ENCODE measurements at regions not wholly inside any gene's neighbourhood (a gene's known extent, or its start where the extent isn't known, plus 50 kb on each side); places are given as distances from the start of the nearest gene placed in this dataset.

DNA sequence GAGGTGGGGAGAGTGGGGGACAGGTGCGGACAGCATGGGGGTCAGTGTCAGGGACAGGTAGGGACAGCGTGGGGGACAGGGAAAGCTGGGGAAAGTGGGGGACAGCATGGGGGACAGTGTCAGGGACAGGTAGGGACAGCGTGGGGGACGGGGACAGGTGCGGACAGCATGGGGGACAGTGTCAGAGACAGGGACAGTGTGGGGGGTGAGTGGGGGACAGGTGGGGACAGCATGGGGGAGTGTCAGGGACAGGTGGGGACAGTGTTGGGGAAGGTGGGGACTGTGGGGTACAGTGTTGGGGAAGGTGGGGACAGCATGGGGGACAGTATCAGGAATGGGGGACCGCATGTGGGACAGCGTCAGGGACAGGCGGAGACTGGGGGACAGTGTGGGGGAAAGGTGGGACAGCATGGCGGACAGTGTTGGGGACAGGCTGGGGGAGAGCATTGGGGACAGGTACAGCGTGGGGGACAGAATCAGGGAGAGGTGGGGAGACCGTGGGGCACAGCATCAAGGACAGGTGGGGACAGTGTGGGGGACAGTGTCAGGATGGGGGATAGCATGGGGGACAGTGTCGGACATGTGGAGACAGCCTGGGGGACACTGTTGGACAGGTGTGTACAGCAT is 96.1 kb downstream of the TMEM121 start:
- Histone ChIP-seq H3K36me3 (ENCODE audit: control insufficient read depth in 2 of 4, insufficient read depth in 4 of 4, low read length in 3 of 4) (no peaks in the 10 kb centered on the region; a peak in 1 of 8 replicates), H4K8ac (ENCODE audit: extremely low read depth, insufficient read depth, low read length) (no peak overlapping the region), H2BK12ac (ENCODE audit: low read depth, low read length) (no peak overlapping the region), H3K56ac (replicated peaks; ENCODE audit: insufficient read length, low read depth, low read length) (no peak overlapping the region), H3K27me3 (replicated peaks in 1 of 4; ENCODE audit: control insufficient read depth in 3 of 4, extremely low read depth in 1 of 4, insufficient read depth in 3 of 4, low read length in 3 of 4) (no peaks in the 10 kb centered on the region), H2BK15ac (ENCODE audit: low read length) (no peak overlapping the region), H2BK5ac (ENCODE audit: low read depth, low read length) (no peak overlapping the region), H3K18ac (ENCODE audit: extremely low read depth, low read length) (no peak overlapping the region), H3K9me3 (ENCODE audit: insufficient read depth in 2 of 2, low read depth in 1 of 2, low read length in 1 of 2) (peaks cover 16 to 71% of the 10 kb centered on the region in 2 experiments), H2BK20ac (ENCODE audit: low read length) (no peak overlapping the region), H3K14ac (ENCODE audit: insufficient read length) (no peak overlapping the region), H2BK120ac (replicated peaks; ENCODE audit: low read depth, low read length) (no peak overlapping the region), H2AK5ac (ENCODE audit: low read depth, low read length) (no peak overlapping the region), H3K79me2 (ENCODE audit: control insufficient read depth in 1 of 2, insufficient read depth in 2 of 2, low read length in 2 of 2) (no peaks in the 10 kb centered on the region), H2AFZ (ENCODE audit: low read length) (no peak overlapping the region), H3K4ac (replicated peaks; ENCODE audit: insufficient read length, low read depth, low read length) (no peak overlapping the region), H4K5ac (ENCODE audit: insufficient read length, low read depth, low read length) (no peak overlapping the region), H3K9ac (replicated peaks in 1 of 4; ENCODE audit: extremely low read depth in 1 of 4, low read depth in 3 of 4, low read length in 3 of 4) (no peak overlapping the region), H3K4me2 (ENCODE audit: insufficient read depth in 1 of 2, low read depth in 2 of 2, low read length in 2 of 2) (no peak overlapping the region), H3K23ac (ENCODE audit: insufficient read length) (no peak overlapping the region), H3K4me1 (replicated peaks in 1 of 4; ENCODE audit: control insufficient read depth in 3 of 4, insufficient read depth in 4 of 4, low read length in 3 of 4) (no peaks in the 10 kb centered on the region), H3K23me2 (ENCODE audit: low read depth, low read length) (no peaks in the 10 kb centered on the region), H3K27ac (ENCODE audit: low read depth, low read length) (no peak overlapping the region), H4K20me1 (replicated peaks in 1 of 2; ENCODE audit: control insufficient read depth in 1 of 2, insufficient read depth in 2 of 2, low read length in 2 of 2) (no peaks in the 10 kb centered on the region), H3K4me3 (ENCODE audit: extremely low read depth in 1 of 4, insufficient read depth in 2 of 4, low read depth in 3 of 4, low read length in 4 of 4) (no peak overlapping the region), H4K91ac (replicated peaks; ENCODE audit: insufficient read length, low read length) (no peak overlapping the region), H3K79me1 (ENCODE audit: low read depth, low read length) (no peaks in the 10 kb centered on the region)
- 80% methylated on average over 7 of the region's 12 CpGs; no CpG with 5 or more reads in 1 of the 2 experiments for WGBS, 2 experiments (ENCODE audit: extremely low coverage in 1 of 2, insufficient coverage in 1 of 2, insufficient read length in 1 of 2, insufficient replicate concordance in 2 of 2, low coverage in 1 of 2, low lambda C conversion rate in 2 of 2, missing lambda C conversion rate in 1 of 2)
- ChIA-PET CTCF (ENCODE audit: partially characterized antibody) (no interaction called here), POLR2A (ENCODE audit: partially characterized antibody) (no interaction called here)
- DNase-seq (ENCODE audit: low read depth in 1 of 2, low spot score in 2 of 2) = no peak
- no peak for FAIRE-seq
- TF ChIP-seq KDM4A (IDR thresholded peaks at IDR 0.05; ENCODE audit: low read depth, low read length, severe bottlenecking) (no peak), TEAD4 (IDR thresholded peaks at IDR 0.05; ENCODE audit: low read depth, low read length) (no peak), BCL11A (IDR thresholded peaks at IDR 0.05; ENCODE audit: low read depth in 2 of 2, low read length in 2 of 2) (no peak), CREB1 (IDR thresholded peaks at IDR 0.05) (no peak), EZH2 (IDR thresholded peaks at IDR 0.05; ENCODE audit: low read depth, low read length, severe bottlenecking) (no peak), TAF1 (IDR thresholded peaks at IDR 0.05; ENCODE audit: low read depth, low read length) (no peak), ASH2L (IDR thresholded peaks at IDR 0.05; ENCODE audit: low read length) (no peak), SIN3A (conservative IDR thresholded peaks at IDR 0.05 in 1 of 2, IDR thresholded peaks at IDR 0.05 in 1 of 2; ENCODE audit: low read depth in 1 of 2, low read length in 2 of 2) (no peak), POU5F1 (IDR thresholded peaks at IDR 0.05; ENCODE audit: low read depth, low read length) (no peak), SIX5 (IDR thresholded peaks at IDR 0.05; ENCODE audit: low read depth, low read length) (no peak)

Data from H1 (cell line).